ENCODE measurements at regions not wholly inside any gene's neighbourhood (a gene's known extent, or its start where the extent isn't known, plus 50 kb on each side); places are given as distances from the start of the nearest gene placed in this dataset.

- TF ChIP-seq EP300 (IDR thresholded peaks at IDR 0.05) (no peak), POLR2A (IDR thresholded peaks at IDR 0.05) (no peak)
- TF ChIP-seq, protein P1, sequence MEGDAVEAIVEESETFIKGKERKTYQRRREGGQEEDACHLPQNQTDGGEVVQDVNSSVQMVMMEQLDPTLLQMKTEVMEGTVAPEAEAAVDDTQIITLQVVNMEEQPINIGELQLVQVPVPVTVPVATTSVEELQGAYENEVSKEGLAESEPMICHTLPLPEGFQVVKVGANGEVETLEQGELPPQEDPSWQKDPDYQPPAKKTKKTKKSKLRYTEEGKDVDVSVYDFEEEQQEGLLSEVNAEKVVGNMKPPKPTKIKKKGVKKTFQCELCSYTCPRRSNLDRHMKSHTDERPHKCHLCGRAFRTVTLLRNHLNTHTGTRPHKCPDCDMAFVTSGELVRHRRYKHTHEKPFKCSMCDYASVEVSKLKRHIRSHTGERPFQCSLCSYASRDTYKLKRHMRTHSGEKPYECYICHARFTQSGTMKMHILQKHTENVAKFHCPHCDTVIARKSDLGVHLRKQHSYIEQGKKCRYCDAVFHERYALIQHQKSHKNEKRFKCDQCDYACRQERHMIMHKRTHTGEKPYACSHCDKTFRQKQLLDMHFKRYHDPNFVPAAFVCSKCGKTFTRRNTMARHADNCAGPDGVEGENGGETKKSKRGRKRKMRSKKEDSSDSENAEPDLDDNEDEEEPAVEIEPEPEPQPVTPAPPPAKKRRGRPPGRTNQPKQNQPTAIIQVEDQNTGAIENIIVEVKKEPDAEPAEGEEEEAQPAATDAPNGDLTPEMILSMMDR (IDR thresholded peaks at IDR 0.05), result no peak
These were observed 449.0 kb upstream of the MMS22L start for GRCh38 chr6:97732045-97732444.

All from sigmoid colon (tissue), 4 donors.